ENCODE measurements at regions not wholly inside any gene's neighbourhood (a gene's known extent, or its start where the extent isn't known, plus 50 kb on each side); places are given as distances from the start of the nearest gene placed in this dataset.
"Not testable (repeated sequence)": the region's sequence is repeated elsewhere in the genome, so short reads cannot be mapped to it uniquely, and the experiment has no call there.

DNA sequence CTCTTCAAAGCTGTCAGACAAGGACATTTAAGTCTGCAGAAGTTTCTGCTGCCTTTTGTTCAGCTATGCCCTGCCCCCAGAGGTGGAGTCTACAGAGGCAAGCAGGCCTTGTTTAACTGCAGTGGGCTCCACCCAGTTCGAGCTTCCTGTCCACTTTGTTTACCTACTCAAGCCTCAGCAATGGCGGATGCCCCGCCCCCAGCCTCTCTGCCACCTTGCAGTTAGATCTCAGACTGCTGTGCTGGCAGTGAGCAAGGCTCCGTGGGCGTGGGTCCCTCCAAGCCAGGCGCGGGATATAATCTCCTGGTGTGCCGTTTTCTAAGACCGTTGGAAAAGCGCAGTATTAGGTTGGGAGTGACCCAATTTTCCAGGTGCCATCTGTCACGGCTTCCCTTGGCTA is 144.5 kb upstream of the GOT2 start:
- not testable (repeated sequence) for DNase-seq

DNA sequence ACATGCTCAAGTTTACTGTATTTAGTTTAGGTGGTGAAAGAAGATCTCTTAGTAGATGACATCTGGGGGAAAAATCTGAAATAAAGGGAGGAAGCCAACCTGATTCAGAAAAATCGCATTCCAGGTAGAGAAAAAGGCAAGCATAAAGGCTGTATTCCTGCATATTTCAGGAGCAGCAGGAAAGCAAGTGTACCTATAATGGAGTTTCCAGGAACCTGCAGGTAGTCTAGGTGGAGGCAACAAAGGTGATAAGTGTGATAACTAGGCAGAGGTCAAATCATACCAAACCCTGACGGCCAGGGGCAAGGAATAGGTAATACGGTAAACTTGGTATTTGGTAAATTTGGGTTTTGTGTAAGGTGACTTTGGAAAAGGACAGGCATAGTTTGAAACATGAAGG is 132.8 kb upstream of the GOT2 start:
- DNase-seq: no peak

DNA sequence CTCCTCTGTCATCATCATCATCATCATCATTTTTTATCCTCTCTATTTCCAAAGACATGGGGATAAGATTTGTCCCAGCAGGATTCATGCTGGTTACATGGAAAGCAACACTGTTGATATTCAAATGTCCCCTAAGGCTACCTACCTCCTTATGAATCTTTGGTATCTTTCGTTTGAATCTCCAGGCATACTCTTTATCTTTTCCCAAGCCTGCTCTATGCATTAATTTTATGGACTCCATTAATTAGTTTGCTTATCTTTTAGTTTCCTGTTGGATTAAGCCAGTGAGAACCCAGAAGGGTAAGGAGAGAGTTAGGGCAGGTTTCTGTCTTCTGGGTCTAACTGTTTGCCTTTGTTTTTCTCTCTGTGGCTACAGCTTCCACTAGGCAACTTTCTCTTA is 129.6 kb upstream of the GOT2 start:
- no peak for DNase-seq

DNA sequence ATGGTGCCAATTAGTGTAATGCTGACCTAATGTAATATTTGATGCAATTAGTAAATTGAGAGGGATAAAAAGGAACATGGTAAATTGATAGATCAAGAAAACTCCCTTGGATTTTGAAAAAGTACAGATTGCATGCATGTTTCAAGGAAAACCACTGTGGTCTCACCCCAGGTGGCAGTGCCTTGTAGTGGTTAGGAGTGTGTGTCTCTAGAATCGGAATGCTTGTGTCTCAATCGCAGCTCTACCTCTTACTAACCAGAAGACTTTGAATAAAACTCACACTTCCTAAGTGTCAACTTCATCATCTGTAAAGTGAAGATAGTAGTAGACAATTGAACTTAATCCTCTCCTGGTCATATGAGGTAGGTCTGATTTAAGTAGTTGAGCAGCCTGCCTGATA is 128.9 kb upstream of the GOT2 start:
- no peak for DNase-seq

DNA sequence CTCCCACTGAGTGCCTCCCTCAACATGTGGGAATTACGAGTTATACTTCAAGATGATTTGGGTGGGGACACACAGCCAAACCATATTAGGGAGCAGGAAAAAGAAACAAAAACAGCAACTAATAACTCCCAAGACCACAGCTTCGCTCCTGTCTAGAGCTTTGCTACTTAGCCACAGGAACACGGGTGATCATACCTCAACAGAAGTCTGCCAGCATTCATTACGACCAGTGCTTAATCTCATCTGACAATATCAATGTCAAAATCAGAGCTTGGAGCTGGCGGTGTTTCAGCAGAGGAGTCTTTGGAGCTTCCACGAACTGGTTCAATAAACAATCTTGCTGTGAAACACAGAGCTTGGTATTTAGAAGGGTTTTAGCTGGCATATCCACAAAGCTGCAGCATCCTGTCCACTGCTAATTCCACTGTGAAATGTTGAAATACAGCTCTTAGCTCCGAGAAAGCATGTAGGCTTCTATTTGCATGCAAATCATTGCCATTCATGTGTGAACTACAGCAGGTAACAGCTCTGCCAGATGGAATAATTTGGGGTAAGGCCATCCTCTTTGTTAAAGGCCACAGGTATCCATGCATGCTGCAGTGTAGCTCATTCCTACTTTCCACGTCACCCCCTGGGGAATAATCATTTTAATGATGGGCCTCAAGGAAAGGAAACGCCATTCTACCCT is 128.4 kb upstream of the GOT2 start:
- no peak for DNase-seq

DNA sequence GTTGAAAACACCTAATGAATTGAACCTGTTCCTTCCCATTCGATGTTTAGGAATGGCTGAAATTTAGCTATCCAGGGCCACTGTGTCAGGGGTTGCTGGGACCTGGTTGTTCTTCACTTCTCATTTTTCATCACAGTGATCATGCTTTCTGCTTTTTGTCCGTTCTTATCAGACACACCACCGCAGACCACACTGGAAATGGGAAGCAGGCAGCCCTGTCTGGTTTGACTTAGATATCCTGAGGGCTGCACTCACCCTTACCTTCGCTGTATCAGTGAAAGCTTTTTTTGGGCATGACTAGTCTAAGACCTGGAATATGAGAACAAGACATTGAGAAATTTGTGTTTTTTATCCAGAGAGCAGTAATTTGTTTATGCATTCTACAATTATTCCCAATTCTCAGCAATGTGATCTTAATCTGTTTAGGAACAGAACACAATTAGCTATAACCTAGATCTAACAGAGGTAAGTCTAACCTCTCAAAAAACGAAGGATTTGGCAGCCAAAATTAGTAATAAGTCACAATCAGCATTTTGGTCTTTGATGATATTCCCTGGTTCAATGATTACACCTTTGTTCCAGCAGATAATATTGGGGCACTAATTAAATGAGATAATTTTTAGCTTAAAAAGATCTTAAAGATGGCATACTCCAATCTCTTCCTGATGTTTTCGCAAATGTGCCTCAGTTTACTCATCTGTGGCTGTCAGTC is 126.0 kb upstream of the GOT2 start:
- DNase-seq: no peak

DNA sequence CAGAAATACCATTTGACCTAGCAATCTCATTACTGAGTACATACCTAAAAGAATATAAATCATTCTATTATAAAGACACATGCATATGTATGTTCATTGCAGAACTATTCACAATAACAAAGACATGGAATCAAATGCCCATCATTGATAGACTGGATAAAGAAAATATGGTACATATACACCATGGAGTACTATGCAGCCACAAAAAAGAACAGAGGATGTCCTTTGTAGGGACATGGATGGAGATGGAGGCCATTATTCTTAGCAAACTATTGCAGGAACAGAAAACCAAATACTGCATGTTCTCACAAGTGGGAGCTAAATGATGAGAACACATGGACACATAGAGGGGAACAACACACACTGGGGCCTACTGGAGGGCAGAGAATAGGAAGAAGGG is 124.5 kb upstream of the GOT2 start:
- DNase-seq: not testable (repeated sequence)

DNA sequence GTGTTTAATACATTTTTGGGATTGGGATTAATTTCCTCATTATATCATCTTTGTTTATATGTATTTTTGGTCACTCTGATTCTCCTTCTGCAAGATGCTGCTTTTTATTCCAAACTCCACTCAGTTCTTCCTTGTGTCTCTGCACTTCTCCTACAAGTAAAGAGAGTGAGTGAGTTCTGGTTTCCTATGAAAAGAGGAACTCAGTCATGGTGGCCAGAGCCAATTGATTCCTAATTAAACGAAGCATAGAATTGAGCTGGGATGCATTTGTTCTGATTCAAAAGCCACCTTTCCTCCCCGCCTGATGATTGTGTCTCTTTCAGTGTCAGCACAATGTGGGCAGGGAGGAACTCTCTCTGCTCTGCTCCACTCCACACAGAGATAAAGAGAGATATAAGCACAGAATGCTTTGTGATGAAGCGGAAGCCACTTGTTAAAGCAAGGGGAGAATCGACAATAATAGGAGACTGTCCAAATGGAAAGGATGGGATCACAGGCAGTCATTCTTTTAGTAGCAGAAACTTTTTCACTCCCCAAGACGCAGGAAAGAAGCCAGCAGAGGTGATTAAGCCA is 121.3 kb upstream of the GOT2 start:
- no peak for DNase-seq

DNA sequence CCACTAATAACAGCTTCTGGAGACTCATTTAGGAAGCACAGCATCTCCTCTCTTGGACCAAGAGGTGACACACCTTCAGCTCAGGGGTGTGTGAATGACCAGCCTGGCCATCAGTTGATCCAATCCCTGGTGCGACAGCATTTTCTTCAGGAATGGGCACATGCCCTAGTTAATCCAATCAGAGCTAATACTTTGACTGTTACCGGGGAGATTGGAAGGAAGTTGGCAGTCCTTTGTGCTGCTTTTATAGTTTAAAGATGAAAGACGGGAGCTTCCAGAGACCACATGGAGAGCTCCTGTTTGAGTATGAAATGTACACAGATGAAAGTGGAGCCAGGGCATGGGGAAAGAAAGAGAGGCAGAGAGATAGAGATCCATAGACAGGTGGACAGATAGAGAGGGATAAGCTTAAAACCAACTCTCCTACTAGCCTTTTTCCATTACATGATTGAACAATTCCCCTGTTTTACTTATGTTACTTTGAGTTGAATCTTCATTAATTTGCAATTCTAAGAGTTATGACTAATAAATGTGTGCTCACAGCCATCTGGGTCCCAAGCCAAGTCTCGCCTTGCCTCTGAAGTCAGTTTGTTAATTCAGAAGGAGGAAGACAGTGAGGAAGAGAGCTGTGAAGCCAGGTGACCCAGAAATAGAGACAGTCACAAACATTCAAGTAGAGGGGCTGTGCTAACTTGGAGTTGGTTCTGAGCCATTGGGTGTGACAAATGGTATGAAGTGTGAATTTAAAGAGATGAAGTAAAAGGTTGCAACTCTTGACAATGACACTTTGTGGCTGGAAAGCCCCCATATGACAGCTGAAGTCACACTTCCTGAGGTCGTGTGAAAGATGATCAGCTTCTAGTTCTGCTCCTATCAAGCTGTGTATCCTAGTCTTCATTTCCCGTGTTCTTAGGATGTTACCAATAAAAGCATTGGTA is 120.0 kb upstream of the GOT2 start:
- no peak for DNase-seq

DNA sequence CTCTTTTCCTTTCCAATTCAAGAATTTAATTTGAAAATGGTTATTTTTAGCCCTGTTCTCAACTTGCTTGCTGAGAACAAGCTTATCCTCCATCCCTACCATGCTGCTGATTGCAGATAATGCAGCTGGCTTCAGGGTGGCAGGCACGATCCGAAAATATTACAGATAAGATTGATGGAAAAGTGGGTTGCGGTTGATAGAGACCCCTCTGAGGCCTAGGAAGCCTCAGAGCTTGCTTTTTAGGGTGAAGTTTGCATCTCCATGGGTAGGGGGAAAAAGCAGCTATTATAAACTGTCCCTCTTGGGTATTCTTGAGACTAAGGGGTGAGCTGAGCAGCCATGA is 116.5 kb upstream of the GOT2 start:
- DNase-seq: no peak

DNA sequence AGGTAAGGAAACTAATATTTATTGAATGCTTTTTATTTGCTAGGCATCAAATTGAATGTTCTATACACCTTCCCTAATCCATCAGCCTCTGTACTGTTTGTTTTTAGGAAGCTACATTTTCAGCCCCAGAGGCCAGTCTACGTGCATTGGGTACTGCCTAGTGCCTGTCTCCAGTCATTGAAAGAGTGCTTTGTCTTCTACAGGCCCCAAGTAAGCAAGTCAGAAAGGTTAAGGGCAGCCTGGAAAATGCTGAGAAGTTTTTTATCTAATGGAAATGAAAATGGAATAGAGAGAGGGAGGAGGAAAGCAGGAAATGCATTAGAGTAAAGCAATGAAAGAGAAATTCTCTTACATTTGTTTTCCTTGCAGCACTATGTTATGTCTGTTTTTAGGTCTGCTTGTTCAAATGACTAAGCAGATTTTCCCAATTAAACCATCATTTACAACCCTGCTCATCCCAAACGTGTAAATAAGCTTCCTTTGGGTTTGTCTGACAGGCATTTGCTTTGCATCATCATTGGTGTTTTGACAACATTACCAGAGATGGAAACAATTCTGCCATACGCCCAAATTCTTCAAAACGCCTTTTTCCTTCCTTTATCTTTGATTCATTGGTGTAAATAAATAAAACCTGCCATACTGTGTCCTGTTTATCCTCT is 116.0 kb upstream of the GOT2 start:
- no peak for DNase-seq

DNA sequence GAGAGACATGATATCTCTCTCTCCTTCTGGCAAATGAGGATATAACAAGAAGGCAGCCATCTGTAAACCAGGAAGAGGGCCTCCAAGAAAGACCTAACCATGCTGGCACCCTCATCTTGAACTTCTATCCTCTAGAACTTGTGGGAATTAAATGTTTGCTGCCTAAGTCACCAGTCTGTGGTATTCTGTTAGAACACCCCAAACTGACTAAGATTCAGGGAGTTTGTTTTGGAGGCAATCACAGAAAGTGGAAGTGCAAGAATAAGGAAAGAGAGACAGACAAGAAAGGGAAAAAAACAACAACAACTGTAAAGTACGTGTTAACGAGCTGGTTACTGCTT is 114.5 kb upstream of the GOT2 start:
- DNase-seq: no peak

DNA sequence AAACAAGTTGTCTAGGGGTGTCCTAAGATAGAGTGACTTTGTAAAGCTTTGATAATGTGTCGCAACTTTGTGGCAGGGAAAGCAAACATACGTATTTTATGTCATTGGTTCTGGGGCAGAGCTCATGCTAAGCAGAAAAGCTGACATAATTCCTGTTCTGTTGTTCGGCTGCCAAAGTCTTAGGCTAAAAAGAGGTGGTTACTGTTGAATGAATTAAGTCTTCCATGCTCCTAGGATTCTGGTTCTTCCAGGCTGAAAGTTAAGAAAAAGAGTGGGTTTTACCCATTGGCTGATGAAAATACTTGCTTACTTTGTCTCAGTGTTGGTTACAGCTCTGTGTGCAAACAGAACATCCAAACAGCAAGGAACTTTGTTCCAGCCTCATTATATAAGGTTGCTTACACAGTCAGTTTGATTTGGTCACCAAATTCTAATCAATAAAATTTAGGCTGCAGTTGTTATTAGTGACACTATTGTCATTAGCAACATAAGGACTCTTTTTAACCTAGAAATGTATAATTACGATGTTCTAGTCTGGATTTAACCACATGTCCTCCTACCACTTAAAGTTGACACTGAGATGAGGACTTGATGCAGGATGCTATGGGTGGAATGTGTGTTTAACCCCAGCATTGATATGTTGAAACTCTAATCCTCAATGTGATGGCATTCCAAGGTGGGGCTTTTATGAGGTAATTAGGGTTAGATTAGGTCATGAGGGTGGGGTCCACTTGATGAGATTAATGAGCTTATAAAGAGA is 114.0 kb upstream of the GOT2 start:
- DNase-seq: no peak

DNA sequence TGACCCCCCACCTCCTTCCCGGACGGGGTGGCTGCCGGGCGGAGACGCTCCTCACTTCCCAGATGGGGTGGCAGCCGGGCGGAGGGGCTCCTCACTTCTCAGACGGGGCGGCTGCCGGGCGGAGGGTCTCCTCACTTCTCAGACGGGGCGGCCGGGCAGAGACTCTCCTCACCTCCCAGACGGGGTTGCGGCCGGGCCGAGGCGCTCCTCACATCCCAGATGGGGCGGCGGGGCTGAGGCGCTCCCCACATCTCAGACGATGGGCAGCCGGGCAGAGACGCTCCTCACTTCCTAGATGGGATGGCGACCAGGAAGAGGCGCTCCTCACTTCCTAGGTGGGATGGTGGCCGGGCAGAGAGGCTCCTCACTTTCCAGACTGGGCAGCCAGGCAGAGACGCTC is 112.1 kb upstream of the GOT2 start:
- not testable (repeated sequence) for DNase-seq

DNA sequence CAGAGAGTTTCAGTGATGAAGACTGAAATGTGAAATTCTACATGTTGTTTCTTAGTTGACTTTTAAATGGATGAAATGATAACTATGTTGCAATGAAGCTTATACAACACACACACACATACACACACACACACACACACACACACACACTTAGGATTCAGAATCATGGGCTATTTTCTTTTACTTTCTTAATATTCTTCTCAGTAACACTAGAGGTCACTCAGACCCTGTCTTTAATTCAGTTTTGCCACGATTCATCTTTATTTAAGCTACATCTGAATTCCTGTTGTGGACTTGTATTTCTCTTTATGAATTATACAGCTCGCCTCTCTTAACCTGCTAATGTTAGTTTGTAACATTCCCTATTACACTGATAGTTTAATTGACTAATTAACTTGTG is 109.6 kb upstream of the GOT2 start:
- DNase-seq: no peak

DNA sequence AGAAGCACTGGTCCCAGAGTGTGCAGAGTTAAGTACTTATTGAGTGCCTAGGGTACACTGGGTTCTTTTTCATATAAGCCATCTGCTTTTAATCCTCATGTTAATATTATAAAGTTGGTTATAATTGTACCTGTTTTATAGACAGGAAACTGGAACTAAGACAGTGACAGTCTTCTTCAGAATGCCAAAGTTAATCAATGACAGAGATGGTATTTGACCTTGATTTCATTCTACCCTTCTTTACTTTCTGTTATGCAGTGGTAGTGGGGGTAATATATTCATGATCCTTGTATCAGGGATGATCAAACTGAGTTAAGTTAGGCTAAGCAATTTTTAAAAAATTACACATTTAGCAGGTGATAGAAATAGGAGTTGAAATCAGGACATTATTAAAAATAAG is 108.6 kb upstream of the GOT2 start:
- no peak for DNase-seq

DNA sequence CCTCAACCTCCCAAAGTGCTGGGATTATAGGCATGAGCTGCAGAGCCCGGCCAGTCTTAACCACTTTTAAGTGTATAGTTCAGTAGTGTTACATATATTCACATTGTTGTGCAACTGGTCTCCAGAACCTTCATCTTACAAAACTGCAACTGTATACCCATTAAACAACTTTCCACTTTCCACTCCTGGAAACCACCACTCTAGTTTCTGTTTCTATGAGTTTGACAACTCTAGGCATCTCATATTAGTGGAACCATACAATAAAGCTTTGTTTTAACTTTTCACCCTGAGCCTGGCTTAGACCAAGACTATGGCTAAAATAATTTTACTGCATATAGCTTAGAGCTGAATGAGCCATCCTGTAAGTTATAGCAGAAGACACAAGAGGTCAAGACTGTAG is 108.0 kb upstream of the GOT2 start:
- DNase-seq: no peak

DNA sequence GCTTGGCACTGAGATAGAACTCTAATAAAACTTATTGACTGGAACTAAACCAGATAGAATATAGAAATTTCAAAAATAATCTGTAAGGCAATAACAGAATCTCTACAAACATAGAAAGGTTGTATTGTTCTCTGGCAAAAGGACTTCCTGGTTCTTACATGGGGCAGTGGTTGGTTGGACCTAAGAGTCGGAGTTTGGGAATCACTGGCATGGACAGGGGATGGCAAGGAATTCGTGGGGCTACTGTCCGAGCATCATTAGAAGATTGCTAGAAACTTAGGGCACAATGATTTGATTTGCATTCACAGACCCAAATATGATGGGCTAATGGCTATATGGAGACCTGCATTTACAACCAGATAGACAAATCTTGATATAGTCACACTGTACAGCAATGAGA is 103.8 kb upstream of the GOT2 start:
- no peak for DNase-seq

DNA sequence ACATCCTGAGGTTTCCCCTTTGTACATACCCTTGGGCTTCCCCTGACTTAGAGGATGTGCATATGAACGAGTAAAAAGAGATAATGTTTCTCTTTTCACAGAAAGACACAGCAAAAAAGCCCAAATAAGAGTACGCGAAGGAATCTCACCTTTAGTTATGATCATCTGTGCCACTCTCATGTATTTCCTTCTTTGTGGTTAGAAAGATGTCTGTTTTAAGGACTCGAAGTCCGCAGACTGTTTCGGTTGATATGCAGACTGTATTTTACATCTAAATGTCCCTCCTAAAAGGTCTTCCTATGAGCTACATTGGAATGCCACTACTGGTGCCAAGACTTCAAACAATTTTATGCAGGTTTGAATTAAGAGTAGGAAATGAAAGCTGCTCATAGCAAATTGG is 102.3 kb upstream of the GOT2 start:
- no peak for DNase-seq

DNA sequence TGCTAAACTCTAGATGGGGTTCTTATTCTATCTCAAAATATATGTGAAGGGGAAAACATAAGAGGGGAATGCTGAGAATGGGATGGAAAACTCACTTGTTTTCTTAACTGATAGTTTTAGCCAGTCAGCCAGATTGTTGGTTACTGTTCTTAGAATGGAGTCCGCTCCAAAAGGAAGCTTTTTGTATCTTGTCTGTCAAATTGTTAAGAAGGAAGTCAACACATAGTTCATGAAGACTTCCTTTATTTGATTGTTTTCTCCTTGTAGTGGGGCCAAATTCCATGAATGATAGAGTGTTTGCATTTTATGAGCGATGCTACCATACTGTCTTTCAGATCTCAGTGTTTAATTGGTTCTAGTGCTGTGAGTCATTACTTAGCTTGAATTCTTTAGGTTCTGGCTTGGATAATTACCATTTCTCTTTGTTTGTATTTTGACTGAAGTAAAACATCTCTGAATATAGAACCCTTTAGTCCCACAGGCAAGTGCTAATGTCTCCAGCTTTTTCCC is 98.3 kb upstream of the GOT2 start:
- DNase-seq: no peak

DNA sequence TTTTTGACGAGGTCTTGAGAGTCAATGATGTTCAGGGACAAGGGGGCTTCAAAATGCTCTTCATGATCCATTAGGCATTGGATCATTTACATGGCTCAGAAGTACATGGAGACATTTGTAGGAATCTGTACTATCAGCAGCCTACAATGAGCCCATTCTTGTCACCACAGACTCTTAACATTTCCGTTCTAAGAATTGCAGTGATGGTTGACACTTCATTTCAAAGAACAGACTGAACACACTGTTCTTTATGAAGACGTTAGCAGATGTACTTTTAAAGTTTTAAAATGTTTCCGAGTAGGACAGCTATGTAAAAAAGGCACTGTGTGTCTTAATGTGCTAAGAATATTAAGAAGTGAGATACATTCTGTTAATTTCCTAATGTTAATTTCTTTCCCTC is 97.3 kb upstream of the GOT2 start:
- no peak for DNase-seq

DNA sequence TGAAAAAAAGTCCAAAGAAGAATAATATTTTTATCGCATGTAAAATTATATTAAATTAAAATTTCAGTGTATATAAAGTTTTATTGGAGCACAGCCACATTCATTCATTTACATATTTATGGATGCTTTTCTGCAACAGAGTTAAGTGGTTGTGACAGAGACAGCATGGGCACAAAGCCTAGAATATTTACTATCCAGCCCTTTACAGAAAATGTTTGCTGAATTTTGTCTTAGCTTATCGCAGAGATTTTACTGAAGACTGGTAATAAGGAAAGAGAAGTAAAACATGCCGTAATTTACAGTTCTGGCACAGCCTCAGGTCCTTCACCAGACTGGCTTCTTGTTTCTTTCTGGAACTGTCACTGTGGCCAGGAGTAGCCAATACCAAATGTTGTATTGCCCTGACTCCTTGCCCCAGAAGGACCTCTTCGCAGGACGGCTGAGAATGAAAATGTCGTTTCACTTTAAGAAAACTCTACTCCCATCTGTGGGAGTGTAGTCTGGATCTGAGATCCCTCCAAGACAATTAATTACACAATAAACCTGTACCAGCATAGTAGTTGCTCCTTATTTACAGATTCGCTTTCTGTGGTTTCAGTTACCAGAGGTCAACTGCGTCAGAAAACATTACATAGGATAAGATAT is 94.9 kb upstream of the GOT2 start:
- DNase-seq: no peak

Measured in NCI-H524 treated with DMSO at 0.1 percent for 48 hours (cell line).